ENCODE measurements at regions not wholly inside any gene's neighbourhood (a gene's known extent, or its start where the extent isn't known, plus 50 kb on each side); places are given as distances from the start of the nearest gene placed in this dataset.

DNA sequence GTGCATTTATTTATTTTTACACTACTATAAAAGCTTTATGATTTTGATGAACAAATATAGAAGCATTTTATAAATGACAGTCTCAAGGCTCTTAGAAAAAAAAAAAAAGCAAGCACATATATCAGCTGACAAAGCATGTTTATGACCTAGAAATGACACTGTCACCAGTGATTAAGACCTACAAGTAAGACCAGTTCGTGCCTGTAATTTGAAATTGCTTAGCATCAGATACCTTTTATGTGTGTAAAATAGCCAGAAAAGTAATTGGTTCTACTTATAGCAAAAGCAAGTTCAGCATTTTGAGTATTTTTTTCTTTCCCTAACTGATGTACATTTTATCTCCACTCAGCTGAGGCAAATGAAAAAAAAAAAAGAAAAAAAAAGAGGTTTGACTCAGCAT is 808.4 kb downstream of the CDH18 start:
- no peak overlapping the region for H2AFZ ChIP-seq (ENCODE audit: low read length)
- H3K9ac ChIP-seq (ENCODE audit: extremely low read depth, insufficient read length, low read length), result no peak overlapping the region
- Mint-ChIP-seq H3K9me3 (no peaks in the 10 kb centered on the region), H3K27ac (no peak overlapping the region), H3K27me3 (ENCODE audit: low read depth) (no peaks in the 10 kb centered on the region), H3K36me3 (ENCODE audit: insufficient read depth in 1 of 3, low read depth in 3 of 3) (no peaks in the 10 kb centered on the region), H3K4me1 (no peaks in the 10 kb centered on the region), H3K4me3 (no peak overlapping the region)
- H3K27ac ChIP-seq (ENCODE audit: insufficient read length, low read depth, low read length), result no peak overlapping the region
- H2BK5ac ChIP-seq (ENCODE audit: insufficient read length, low read length), result no peak overlapping the region
- no peaks in the 10 kb centered on the region for H3K27me3 ChIP-seq (ENCODE audit: insufficient read depth, low read length)
- H4K20me1 ChIP-seq (ENCODE audit: control insufficient read depth, insufficient read depth, insufficient read length), result no peaks in the 10 kb centered on the region
- DNase-seq, result no peak
- H2BK12ac ChIP-seq (ENCODE audit: insufficient read length, low read depth, low read length), result no peak overlapping the region
- no peak overlapping the region for H3K14ac ChIP-seq (ENCODE audit: insufficient read depth, low read length)
- no peak overlapping the region for H3K4ac ChIP-seq (ENCODE audit: low read depth, low read length)
- no peak overlapping the region for H3T11ph ChIP-seq (ENCODE audit: low read length)
- H3K23ac ChIP-seq (ENCODE audit: insufficient read length, low read depth, low read length), result no peak overlapping the region
- H3K79me1 ChIP-seq (ENCODE audit: insufficient read depth, low read depth, low read length, poor library complexity, severe bottlenecking), result no peaks in the 10 kb centered on the region
- H2AK5ac ChIP-seq (ENCODE audit: insufficient read length, low read length), result no peak overlapping the region
- no peaks in the 10 kb centered on the region for H3K9me3 ChIP-seq (ENCODE audit: control insufficient read depth, low read depth, low read length)
- no peak overlapping the region for H2BK20ac ChIP-seq (ENCODE audit: low read depth, low read length, poor library complexity, severe bottlenecking)
- no peak overlapping the region for H4K5ac ChIP-seq (ENCODE audit: insufficient read length, low read depth, low read length)
- no peak overlapping the region for H2BK120ac ChIP-seq (ENCODE audit: low read depth, low read length, poor library complexity, severe bottlenecking)
- no peak overlapping the region for H4K91ac ChIP-seq (ENCODE audit: insufficient read length, low read depth, low read length)
- H3K56ac ChIP-seq (ENCODE audit: insufficient read length, low read depth, low read length), result no peak overlapping the region
- H2BK15ac ChIP-seq (ENCODE audit: low read depth, low read length), result no peak overlapping the region
- H3K4me2 ChIP-seq (ENCODE audit: insufficient read depth, insufficient read length, low read length), result no peak overlapping the region
- H3K4me1 ChIP-seq (ENCODE audit: insufficient read depth, low read length), result no peaks in the 10 kb centered on the region
- WGBS (ENCODE audit: extremely low coverage, insufficient read length, low lambda C conversion rate), result no CpG with 5 or more reads among the region's 1 CpG
- H3K23me2 ChIP-seq (ENCODE audit: insufficient read length, low read depth, low read length, poor library complexity, severe bottlenecking), result no peaks in the 10 kb centered on the region
- H3K18ac ChIP-seq (ENCODE audit: insufficient read length, low read depth, low read length), result no peak overlapping the region
- no peak overlapping the region for H4K8ac ChIP-seq (replicated peaks; ENCODE audit: insufficient read length, low read depth, low read length)
- TF ChIP-seq, protein P1, sequence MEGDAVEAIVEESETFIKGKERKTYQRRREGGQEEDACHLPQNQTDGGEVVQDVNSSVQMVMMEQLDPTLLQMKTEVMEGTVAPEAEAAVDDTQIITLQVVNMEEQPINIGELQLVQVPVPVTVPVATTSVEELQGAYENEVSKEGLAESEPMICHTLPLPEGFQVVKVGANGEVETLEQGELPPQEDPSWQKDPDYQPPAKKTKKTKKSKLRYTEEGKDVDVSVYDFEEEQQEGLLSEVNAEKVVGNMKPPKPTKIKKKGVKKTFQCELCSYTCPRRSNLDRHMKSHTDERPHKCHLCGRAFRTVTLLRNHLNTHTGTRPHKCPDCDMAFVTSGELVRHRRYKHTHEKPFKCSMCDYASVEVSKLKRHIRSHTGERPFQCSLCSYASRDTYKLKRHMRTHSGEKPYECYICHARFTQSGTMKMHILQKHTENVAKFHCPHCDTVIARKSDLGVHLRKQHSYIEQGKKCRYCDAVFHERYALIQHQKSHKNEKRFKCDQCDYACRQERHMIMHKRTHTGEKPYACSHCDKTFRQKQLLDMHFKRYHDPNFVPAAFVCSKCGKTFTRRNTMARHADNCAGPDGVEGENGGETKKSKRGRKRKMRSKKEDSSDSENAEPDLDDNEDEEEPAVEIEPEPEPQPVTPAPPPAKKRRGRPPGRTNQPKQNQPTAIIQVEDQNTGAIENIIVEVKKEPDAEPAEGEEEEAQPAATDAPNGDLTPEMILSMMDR (conservative IDR thresholded peaks at IDR 0.05), result no peak
- H3K79me2 ChIP-seq (ENCODE audit: insufficient read depth, low read length), result no peaks in the 10 kb centered on the region

Measured in H9 (cell line).